ENCODE measurements at regions not wholly inside any gene's neighbourhood (a gene's known extent, or its start where the extent isn't known, plus 50 kb on each side); places are given as distances from the start of the nearest gene placed in this dataset.

- Histone ChIP-seq H4K20me1 (ENCODE audit: insufficient read depth, low read length) (no peaks in the 10 kb centered on the region), H3K4me1 (ENCODE audit: control insufficient read depth in 1 of 2, insufficient read depth in 2 of 2, low read length in 2 of 2) (no peaks in the 10 kb centered on the region), H3K27ac (ENCODE audit: low read depth in 1 of 2, low read length in 2 of 2) (no peak overlapping the region), H3K79me2 (ENCODE audit: insufficient read depth, low read length) (no peaks in the 10 kb centered on the region), H3K4me3 (replicated peaks in 1 of 3; ENCODE audit: low read depth in 2 of 3, low read length in 3 of 3) (no peak overlapping the region), H2AFZ (ENCODE audit: insufficient read depth, low read depth, low read length, poor library complexity, severe bottlenecking) (no peak overlapping the region), H3K9ac (ENCODE audit: insufficient read depth, low read length, poor library complexity, severe bottlenecking) (no peak overlapping the region), H3K27me3 (ENCODE audit: control insufficient read depth in 2 of 2, insufficient read depth in 2 of 2, low read length in 2 of 2) (no peaks in the 10 kb centered on the region), H3K4me2 (replicated peaks; ENCODE audit: extremely low read depth, low read length, poor library complexity, severe bottlenecking) (no peak overlapping the region), H3K9me3 (replicated peaks in 1 of 2; ENCODE audit: control insufficient read depth in 1 of 2, insufficient read depth in 1 of 2, low read length in 2 of 2) (no peaks in the 10 kb centered on the region), H3K36me3 (replicated peaks in 1 of 2; ENCODE audit: control insufficient read depth in 1 of 2, insufficient read depth in 2 of 2, low read length in 2 of 2) (no peaks in the 10 kb centered on the region)
- no peak overlapping the region for H3K27ac Mint-ChIP-seq
- H3K9me3 Mint-ChIP-seq: peaks cover 0 to 7% (median 2%) of the 10 kb centered on the region in 7 donors
- no peaks in the 10 kb centered on the region for H3K4me1 Mint-ChIP-seq
- 81% methylated on average over 6 of the region's 7 CpGs for WGBS (ENCODE audit: insufficient coverage)
- DNase-seq: no peak
- H3K36me3 Mint-ChIP-seq: no peaks in the 10 kb centered on the region
- no peak overlapping the region for H3K4me3 Mint-ChIP-seq
- intact Hi-C loops (cut with micrococcal nuclease): no loop called here
- H3K27me3 Mint-ChIP-seq (ENCODE audit: low read depth in 3 of 3): peaks cover 4 to 11% (median 5%) of the 10 kb centered on the region in 3 donors
- no peak for TF ChIP-seq CTCF (IDR thresholded peaks at IDR 0.05)
These were observed 278.3 kb upstream of the ZNF32 start for GRCh38 chr10:43926875-43927406.

GRCh38 chr10:43926371-43926770 lies 277.7 kb upstream of the ZNF32 start:
- Histone ChIP-seq H3K27me3 (ENCODE audit: control insufficient read depth in 2 of 2, insufficient read depth in 2 of 2, low read length in 2 of 2) (no peaks in the 10 kb centered on the region), H3K4me2 (replicated peaks; ENCODE audit: extremely low read depth, low read length, poor library complexity, severe bottlenecking) (no peak overlapping the region), H4K20me1 (ENCODE audit: insufficient read depth, low read length) (no peaks in the 10 kb centered on the region), H2AFZ (ENCODE audit: insufficient read depth, low read depth, low read length, poor library complexity, severe bottlenecking) (no peak overlapping the region), H3K4me3 (replicated peaks in 1 of 3; ENCODE audit: low read depth in 2 of 3, low read length in 3 of 3) (no peak overlapping the region), H3K36me3 (replicated peaks in 1 of 2; ENCODE audit: control insufficient read depth in 1 of 2, insufficient read depth in 2 of 2, low read length in 2 of 2) (no peaks in the 10 kb centered on the region), H3K27ac (ENCODE audit: low read depth in 1 of 2, low read length in 2 of 2) (no peak overlapping the region), H3K4me1 (ENCODE audit: control insufficient read depth in 1 of 2, insufficient read depth in 2 of 2, low read length in 2 of 2) (no peaks in the 10 kb centered on the region), H3K79me2 (ENCODE audit: insufficient read depth, low read length) (no peaks in the 10 kb centered on the region), H3K9ac (ENCODE audit: insufficient read depth, low read length, poor library complexity, severe bottlenecking) (no peak overlapping the region), H3K9me3 (replicated peaks in 1 of 2; ENCODE audit: control insufficient read depth in 1 of 2, insufficient read depth in 1 of 2, low read length in 2 of 2) (no peaks in the 10 kb centered on the region)
- H3K4me1 Mint-ChIP-seq: no peaks in the 10 kb centered on the region
- no peak overlapping the region for H3K27ac Mint-ChIP-seq
- peaks cover 4 to 11% (median 5%) of the 10 kb centered on the region in 3 donors for H3K27me3 Mint-ChIP-seq (ENCODE audit: low read depth in 3 of 3)
- no peaks in the 10 kb centered on the region for H3K36me3 Mint-ChIP-seq
- DNase-seq: no peak
- H3K9me3 Mint-ChIP-seq: peaks cover 0 to 7% (median 0%) of the 10 kb centered on the region in 7 donors
- intact Hi-C loops (cut with micrococcal nuclease): no loop called here
- TF ChIP-seq CTCF (IDR thresholded peaks at IDR 0.05): no peak
- no peak overlapping the region for H3K4me3 Mint-ChIP-seq
- no CpG with 5 or more reads among the region's 5 CpGs for WGBS (ENCODE audit: insufficient coverage)
